Fibroblast of pulmonary artery (primary cell): ENCODE measurements at regions not wholly inside any gene's neighbourhood (a gene's known extent, or its start where the extent isn't known, plus 50 kb on each side); places are given as distances from the start of the nearest gene placed in this dataset.

Source experiments
- DNase-seq: peaks from one replicate; pipeline ENCODE4 v3.0.0-alpha.2; 2010; ENCODE audit warnings: low read depth
- H3K4me3 ChIP-seq: replicated peaks from 2 replicates; pipeline ENCODE4 v1.5.1; 2011; ENCODE audit warnings: low read depth, mild to moderate bottlenecking, control low read depth, low read length, moderate library complexity
- TF ChIP-seq, protein P1 (sequence below): IDR thresholded peaks from 2 replicates; pipeline ENCODE4 v1.5.1; 2011; ENCODE audit warnings: mild to moderate bottlenecking, control low read depth, low read length, inconsistent platforms; ENCODE audit errors: missing control alignments

DNA sequence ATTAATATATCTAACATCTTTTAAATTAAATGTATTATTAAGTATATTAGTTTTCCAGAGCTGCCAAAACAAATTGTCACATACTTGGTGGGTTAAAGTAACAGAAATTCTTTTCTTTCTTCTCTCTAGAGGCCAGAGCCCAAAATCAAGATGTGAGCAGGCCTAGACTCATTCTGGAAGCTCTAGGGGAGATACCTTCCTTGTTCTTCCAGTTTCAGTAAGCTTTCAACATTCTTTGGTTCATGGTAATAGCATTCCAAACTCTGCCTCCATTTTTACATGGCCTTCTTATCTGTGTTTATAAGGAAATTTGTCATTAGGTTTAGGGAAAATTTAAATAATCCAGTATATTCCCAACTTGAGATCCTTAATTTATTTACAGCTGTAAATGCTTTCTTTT, 1054.6 kb upstream of the GBE1 start:
- DNase-seq: no peak
- TF ChIP-seq, protein P1, sequence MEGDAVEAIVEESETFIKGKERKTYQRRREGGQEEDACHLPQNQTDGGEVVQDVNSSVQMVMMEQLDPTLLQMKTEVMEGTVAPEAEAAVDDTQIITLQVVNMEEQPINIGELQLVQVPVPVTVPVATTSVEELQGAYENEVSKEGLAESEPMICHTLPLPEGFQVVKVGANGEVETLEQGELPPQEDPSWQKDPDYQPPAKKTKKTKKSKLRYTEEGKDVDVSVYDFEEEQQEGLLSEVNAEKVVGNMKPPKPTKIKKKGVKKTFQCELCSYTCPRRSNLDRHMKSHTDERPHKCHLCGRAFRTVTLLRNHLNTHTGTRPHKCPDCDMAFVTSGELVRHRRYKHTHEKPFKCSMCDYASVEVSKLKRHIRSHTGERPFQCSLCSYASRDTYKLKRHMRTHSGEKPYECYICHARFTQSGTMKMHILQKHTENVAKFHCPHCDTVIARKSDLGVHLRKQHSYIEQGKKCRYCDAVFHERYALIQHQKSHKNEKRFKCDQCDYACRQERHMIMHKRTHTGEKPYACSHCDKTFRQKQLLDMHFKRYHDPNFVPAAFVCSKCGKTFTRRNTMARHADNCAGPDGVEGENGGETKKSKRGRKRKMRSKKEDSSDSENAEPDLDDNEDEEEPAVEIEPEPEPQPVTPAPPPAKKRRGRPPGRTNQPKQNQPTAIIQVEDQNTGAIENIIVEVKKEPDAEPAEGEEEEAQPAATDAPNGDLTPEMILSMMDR: no peak
- H3K4me3 ChIP-seq: no peak overlapping the region

GRCh38 chr3:82815417-82816058, 1054.1 kb upstream of the GBE1 start:
- H3K4me3 ChIP-seq: no peak overlapping the region
- TF ChIP-seq, protein P1: no peak
- no peak for DNase-seq

- TF ChIP-seq, protein P1: no peak
- no peak overlapping the region for H3K4me3 ChIP-seq
These were observed 1053.2 kb upstream of the GBE1 start for GRCh38 chr3:82814660-82815059.

DNA sequence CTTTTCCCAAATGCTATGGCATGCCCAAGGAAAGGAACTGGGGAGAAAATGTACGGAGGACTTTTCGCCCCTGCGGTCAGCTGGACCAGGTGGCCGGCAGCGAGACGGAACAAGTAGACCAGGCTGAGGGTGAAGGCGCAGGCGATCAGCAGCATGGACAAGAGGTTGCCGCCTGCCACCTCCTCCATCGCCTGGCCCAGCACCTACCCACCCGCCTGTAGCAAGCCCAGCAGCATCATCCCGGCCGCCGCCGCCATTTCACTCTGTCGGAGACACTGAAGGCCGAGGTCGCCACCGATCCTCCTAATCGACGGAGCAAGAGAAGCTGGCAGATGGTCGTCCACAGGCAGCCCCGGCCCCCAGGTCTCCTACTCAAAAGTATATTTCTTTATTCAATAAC, 1046.3 kb upstream of the GBE1 start:
- TF ChIP-seq, protein P1: no peak
- H3K4me3 ChIP-seq: no peak overlapping the region
- DNase-seq: no peak

More at GRCh38 chr3:82814660-82815059, 1053.2 kb upstream of the GBE1 start:
- DNase-seq: no peak

- H3K4me3 ChIP-seq: no peak overlapping the region
- no peak for DNase-seq
- TF ChIP-seq, protein P1: no peak
These were observed 1041.1 kb upstream of the GBE1 start for GRCh38 chr3:82802501-82802900.

DNA sequence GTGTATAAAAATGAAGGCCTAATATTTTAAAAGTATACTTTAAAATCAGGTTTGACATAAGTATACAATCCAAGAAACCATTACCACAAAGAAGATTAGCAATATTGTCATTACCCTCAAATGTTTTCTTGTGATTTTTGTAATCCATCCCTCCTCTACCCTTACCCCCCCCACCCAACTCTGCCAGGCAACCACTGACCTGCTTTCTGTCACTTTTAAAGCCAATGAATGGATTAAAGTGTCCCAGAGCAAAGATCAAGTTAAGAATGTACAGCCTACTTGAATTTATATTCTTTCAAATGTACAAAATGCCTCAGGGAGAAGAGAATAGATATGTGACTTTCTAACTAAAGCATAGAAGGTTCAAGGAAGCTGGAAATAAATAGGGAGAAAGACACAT, 1038.8 kb upstream of the GBE1 start:
- TF ChIP-seq, protein P1: no peak
- no peak for DNase-seq
- no peak overlapping the region for H3K4me3 ChIP-seq

- H3K4me3 ChIP-seq: no peak overlapping the region
- DNase-seq: no peak
- TF ChIP-seq, protein P1: no peak
These were observed 1035.3 kb upstream of the GBE1 start for GRCh38 chr3:82796765-82797164.
